ENCODE measurements at regions not wholly inside any gene's neighbourhood (a gene's known extent, or its start where the extent isn't known, plus 50 kb on each side); places are given as distances from the start of the nearest gene placed in this dataset.

DNA sequence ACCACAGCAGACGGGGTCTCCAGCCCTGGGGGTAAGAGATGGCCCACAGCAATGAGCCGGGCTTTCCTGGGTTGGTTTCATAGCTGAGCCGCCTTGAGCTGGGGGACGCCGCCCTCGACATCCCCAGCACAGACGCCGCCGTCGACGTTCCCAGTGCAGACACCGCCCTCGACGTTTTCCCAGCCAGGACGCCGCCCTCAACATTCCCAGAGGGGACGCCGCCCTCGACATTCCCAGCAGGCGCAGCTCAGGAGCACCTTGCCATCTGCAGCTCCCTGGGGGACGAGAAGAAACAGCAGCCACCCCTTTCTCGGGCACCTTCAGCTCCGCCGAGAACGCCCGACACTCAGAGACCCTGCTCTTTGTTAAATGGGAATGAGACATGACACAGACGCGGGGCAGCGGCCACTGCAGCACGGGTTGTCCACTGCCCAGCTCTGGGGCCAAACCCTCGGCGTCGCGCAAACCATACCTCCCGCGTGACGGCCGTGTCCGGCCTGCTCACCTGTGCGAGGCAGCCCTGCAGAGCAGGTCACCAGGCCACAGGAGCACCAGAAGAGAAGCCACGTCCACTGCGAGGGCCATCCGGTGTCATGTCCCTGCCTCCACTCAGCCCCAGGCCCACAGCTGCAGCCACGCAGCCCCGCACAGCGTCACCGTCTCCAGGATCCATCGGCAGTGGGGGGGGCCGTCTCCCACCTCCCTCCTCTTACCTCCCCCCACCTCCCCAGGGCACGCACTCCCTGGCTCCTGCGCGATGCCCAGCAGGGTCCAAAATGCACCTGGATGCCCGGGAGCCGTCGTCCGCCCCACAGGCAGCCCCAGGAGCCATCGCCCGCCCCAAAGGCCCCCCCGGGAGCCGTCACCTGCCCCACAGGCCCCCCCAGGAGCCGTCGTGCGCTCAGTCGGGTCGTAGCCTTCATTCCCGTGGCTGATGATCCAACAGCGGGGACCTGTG lies 77.4 kb upstream of the GALNT9 start:
- TF ChIP-seq, protein P1, sequence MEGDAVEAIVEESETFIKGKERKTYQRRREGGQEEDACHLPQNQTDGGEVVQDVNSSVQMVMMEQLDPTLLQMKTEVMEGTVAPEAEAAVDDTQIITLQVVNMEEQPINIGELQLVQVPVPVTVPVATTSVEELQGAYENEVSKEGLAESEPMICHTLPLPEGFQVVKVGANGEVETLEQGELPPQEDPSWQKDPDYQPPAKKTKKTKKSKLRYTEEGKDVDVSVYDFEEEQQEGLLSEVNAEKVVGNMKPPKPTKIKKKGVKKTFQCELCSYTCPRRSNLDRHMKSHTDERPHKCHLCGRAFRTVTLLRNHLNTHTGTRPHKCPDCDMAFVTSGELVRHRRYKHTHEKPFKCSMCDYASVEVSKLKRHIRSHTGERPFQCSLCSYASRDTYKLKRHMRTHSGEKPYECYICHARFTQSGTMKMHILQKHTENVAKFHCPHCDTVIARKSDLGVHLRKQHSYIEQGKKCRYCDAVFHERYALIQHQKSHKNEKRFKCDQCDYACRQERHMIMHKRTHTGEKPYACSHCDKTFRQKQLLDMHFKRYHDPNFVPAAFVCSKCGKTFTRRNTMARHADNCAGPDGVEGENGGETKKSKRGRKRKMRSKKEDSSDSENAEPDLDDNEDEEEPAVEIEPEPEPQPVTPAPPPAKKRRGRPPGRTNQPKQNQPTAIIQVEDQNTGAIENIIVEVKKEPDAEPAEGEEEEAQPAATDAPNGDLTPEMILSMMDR (IDR thresholded peaks at IDR 0.05) = no peak
- no peak for TF ChIP-seq POLR2A (IDR thresholded peaks at IDR 0.05)
